Activated CD4-positive, alpha-beta T cell treated with anti-CD3 and anti-CD28 coated beads for 36 hours (primary cell): ENCODE measurements at regions not wholly inside any gene's neighbourhood (a gene's known extent, or its start where the extent isn't known, plus 50 kb on each side); places are given as distances from the start of the nearest gene placed in this dataset.

Source experiments
- ATAC-seq: fragments of 200-7000 bp; cut with Tn5 transposase; one replicate; pipeline ENCODE4 v1.10.0; 2021; ENCODE audit warnings: mild to moderate bottlenecking, moderate library complexity
- CTCF ChIA-PET: fragments of 350-600 bp; sonication (Branson Sonifier 250); formaldehyde crosslinking; loops from one replicate; lab custom pipeline; 2021; ENCODE audit warnings: antibody characterized with exemption; lab: Charles Lee
- POLR2A ChIA-PET: fragments of 350-600 bp; sonication (Branson Sonifier 250); formaldehyde crosslinking; loops from one replicate; lab custom pipeline; 2021; ENCODE audit warnings: antibody characterized with exemption, inconsistent platforms; lab: Charles Lee
- DNase-seq: peaks from one replicate; pipeline ENCODE4 v3.0.0-alpha.2; 2020
- H3K27ac Mint-ChIP-seq: one replicate; pipeline ENCODE4 v1.8.0; 2021; ENCODE audit warnings: mixed read lengths
- H3K27me3 Mint-ChIP-seq: one replicate; pipeline ENCODE4 v1.8.0; 2021; ENCODE audit warnings: mixed read lengths
- H3K36me3 Mint-ChIP-seq: one replicate; pipeline ENCODE4 v1.8.0; 2021; ENCODE audit warnings: low read depth, mixed read lengths
- H3K4me1 Mint-ChIP-seq: one replicate; pipeline ENCODE4 v1.8.0; 2021; ENCODE audit warnings: mixed read lengths
- H3K4me3 Mint-ChIP-seq: one replicate; pipeline ENCODE4 v1.8.0; 2021; ENCODE audit warnings: mild to moderate bottlenecking, moderate library complexity, mixed read lengths
- H3K9me3 Mint-ChIP-seq: one replicate; pipeline ENCODE4 v1.8.0; 2021; ENCODE audit warnings: low read depth, mixed read lengths
- intact Hi-C, 2 experiments: fragments of 100-400 bp; cut with DNase I in 1 of 2; cut with micrococcal nuclease in 1 of 2; formaldehyde crosslinking; loops; one replicate each; pipeline versions ENCODE4 v1.14.2 to v1.15.1; 2022 to 2024; cut with DNase I, micrococcal nuclease

- POLR2A ChIA-PET: no interaction called here
- Mint-ChIP-seq H3K36me3 (no peaks in the 10 kb centered on the region), H3K9me3 (no peaks in the 10 kb centered on the region)
Measured at GRCh38 chr3:25056803-25057351, 371.2 kb upstream of the RARB start.

GRCh38 chr3:25057379-25057778 is 370.7 kb upstream of the RARB start:
- intact Hi-C loops: no loop called here
- ChIA-PET CTCF (no interaction called here), POLR2A (no interaction called here)
- no peaks in the 10 kb centered on the region for H3K27me3 Mint-ChIP-seq
- ATAC-seq (no peak), DNase-seq (no peak)
- H3K4me3 Mint-ChIP-seq: no peak overlapping the region
- H3K27ac Mint-ChIP-seq: no peak overlapping the region
- no peaks in the 10 kb centered on the region for H3K9me3 Mint-ChIP-seq
- H3K36me3 Mint-ChIP-seq: no peaks in the 10 kb centered on the region
- H3K4me1 Mint-ChIP-seq: no peaks in the 10 kb centered on the region

More at GRCh38 chr3:25056803-25057351, 371.2 kb upstream of the RARB start:
- no peak for DNase-seq
- CTCF ChIA-PET: no interaction called here
- ATAC-seq: no peak
- Mint-ChIP-seq H3K27ac (no peak overlapping the region), H3K4me3 (no peak overlapping the region), H3K4me1 (no peaks in the 10 kb centered on the region), H3K27me3 (no peaks in the 10 kb centered on the region)
- intact Hi-C loops: no loop called here

DNA sequence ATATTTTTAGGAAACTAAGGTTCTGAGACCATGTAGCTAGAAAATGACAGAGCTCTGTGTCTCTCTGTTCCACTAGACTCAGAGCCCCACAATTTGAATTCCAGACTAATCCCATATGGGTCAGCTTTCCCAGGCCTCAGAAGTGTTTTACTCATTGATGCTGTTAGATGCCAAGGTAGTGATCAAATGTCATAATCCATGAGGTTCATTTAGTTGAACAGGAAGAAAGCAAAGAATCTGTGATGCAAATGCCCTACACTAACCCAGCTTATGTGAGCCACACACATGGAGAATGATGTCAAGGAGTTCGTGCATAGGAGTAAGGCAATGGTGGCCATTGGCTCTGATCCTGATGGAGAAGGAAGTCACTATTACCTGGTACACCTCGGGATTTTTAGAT is 363.4 kb upstream of the RARB start:
- H3K4me1 Mint-ChIP-seq: no peaks in the 10 kb centered on the region
- DNase-seq (no peak), ATAC-seq (no peak)
- H3K4me3 Mint-ChIP-seq: no peak overlapping the region
- no peak overlapping the region for H3K27ac Mint-ChIP-seq
- POLR2A ChIA-PET: no interaction called here
- H3K36me3 Mint-ChIP-seq: no peaks in the 10 kb centered on the region
- CTCF ChIA-PET: no interaction called here
- intact Hi-C loops: no loop called here
- no peaks in the 10 kb centered on the region for H3K27me3 Mint-ChIP-seq
- no peaks in the 10 kb centered on the region for H3K9me3 Mint-ChIP-seq

DNA sequence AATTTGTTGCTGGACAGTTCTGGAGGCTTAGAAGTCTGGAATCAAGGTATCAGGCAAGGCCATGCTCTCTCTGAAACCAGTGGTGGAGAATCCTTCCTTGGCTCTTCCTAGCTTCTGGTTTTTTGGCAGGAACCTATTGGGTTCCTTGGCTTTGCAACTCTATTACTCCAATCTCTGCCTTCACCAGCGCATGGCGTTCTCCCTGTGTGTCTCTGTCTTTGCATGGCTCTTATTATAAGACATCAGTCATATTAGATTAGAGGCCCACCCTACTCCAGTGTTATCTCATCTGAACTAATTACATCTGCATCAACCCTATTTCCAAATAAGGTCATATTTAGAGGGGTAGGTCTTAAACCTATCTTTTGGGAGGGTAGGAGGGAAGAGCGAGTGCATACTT is 358.1 kb upstream of the RARB start:
- no peak for DNase-seq
- no peak for ATAC-seq
- ChIA-PET CTCF (no interaction called here), POLR2A (no interaction called here)
- intact Hi-C loops: no loop called here
- Mint-ChIP-seq H3K4me1 (no peaks in the 10 kb centered on the region), H3K27me3 (no peaks in the 10 kb centered on the region), H3K36me3 (no peaks in the 10 kb centered on the region), H3K9me3 (peaks cover 3% of the 10 kb centered on the region), H3K4me3 (no peak overlapping the region), H3K27ac (no peak overlapping the region)

GRCh38 chr3:25071846-25072245 is 356.2 kb upstream of the RARB start:
- Mint-ChIP-seq H3K9me3 (peaks cover 4% of the 10 kb centered on the region), H3K36me3 (no peaks in the 10 kb centered on the region), H3K27me3 (no peaks in the 10 kb centered on the region), H3K4me3 (no peak overlapping the region), H3K4me1 (no peaks in the 10 kb centered on the region), H3K27ac (no peak overlapping the region)
- DNase-seq (no peak), ATAC-seq (no peak)
- CTCF ChIA-PET: no interaction called here
- POLR2A ChIA-PET: no interaction called here
- intact Hi-C loops: no loop called here

GRCh38 chr3:25073423-25073822 is 354.6 kb upstream of the RARB start:
- POLR2A ChIA-PET: no interaction called here
- Mint-ChIP-seq H3K27me3 (no peaks in the 10 kb centered on the region), H3K4me1 (no peaks in the 10 kb centered on the region), H3K36me3 (no peaks in the 10 kb centered on the region), H3K9me3 (peaks cover 4% of the 10 kb centered on the region), H3K27ac (no peak overlapping the region), H3K4me3 (no peak overlapping the region)
- intact Hi-C loops: no loop called here
- DNase-seq: no peak
- ATAC-seq: no peak
- CTCF ChIA-PET: no interaction called here

DNA sequence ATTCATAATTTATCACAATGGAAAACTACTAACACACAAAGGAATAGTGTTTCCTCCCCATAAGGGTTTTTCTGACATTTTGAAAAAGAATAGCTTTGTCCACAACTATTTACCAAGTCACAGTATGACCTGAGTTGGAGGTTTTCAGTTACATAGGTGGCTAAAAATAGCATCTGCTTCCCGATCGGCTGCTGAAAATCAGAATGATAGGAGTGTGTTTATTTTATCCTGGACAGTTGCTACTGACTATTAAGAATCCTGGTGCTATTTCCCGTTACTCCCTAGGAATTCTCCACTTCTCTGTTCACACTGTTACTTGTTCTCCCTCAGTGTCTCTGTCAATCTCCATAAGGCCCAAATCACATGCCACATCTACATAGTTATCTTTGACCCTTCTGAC is 353.9 kb upstream of the RARB start:
- POLR2A ChIA-PET: no interaction called here
- H3K27ac Mint-ChIP-seq: no peak overlapping the region
- H3K9me3 Mint-ChIP-seq: peaks cover 4% of the 10 kb centered on the region

DNA sequence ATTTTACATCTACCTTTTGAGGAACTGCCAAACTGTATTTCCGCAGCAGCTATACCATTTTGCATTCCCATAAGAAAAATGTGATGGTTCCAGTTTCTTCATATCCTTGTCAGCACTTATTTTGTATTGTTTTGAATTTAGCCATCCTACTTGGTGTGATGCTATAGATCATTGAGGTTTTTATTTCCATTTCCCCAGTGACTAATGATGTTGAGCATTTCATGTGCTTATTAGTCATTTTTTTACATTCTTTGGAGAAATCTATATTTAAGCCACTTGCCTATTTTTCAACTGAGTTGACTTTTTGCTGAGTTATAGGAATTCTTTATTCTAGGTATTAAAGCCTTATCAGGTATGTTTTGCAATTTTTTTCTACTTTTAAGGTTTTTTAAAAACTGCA is 347.6 kb upstream of the RARB start:
- H3K27me3 Mint-ChIP-seq: no peaks in the 10 kb centered on the region
- ATAC-seq (no peak), DNase-seq (no peak)
- H3K36me3 Mint-ChIP-seq: no peaks in the 10 kb centered on the region
- intact Hi-C loops: no loop called here
- peaks cover 2% of the 10 kb centered on the region for H3K9me3 Mint-ChIP-seq
- ChIA-PET CTCF (no interaction called here), POLR2A (no interaction called here)
- no peak overlapping the region for H3K27ac Mint-ChIP-seq
- no peak overlapping the region for H3K4me3 Mint-ChIP-seq
- no peaks in the 10 kb centered on the region for H3K4me1 Mint-ChIP-seq

More for the DNA sequence above, 353.9 kb upstream of the RARB start:
- CTCF ChIA-PET: no interaction called here
- no peak overlapping the region for H3K4me3 Mint-ChIP-seq
- ATAC-seq (no peak), DNase-seq (no peak)
- no peaks in the 10 kb centered on the region for H3K4me1 Mint-ChIP-seq
- H3K27me3 Mint-ChIP-seq: no peaks in the 10 kb centered on the region
- intact Hi-C loops: no loop called here
- H3K36me3 Mint-ChIP-seq: no peaks in the 10 kb centered on the region

DNA sequence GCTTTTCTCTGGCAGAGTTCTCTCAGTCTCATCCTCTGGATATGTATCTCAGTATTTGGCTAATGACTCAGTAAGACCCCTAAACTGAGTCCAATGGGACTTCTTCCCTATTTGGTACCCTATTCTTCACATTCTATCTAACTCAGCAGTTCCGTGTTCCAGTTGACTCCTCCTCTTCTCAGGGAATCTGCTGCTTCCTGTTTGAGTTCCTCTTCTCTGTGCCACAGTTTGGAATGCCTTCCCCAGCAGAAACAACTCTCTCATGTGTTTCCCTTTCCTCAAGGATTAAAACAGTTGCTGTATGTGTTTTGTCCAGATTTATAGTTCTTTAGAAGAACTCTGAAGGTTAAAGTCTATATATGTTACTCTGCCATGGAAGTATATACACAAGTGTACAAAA is 344.0 kb upstream of the RARB start:
- ATAC-seq (no peak), DNase-seq (no peak)
- Mint-ChIP-seq H3K4me1 (no peaks in the 10 kb centered on the region), H3K4me3 (no peak overlapping the region), H3K27me3 (no peaks in the 10 kb centered on the region), H3K36me3 (no peaks in the 10 kb centered on the region), H3K27ac (no peak overlapping the region), H3K9me3 (peaks cover 2% of the 10 kb centered on the region)
- intact Hi-C loops: no loop called here
- ChIA-PET CTCF (no interaction called here), POLR2A (no interaction called here)

DNA sequence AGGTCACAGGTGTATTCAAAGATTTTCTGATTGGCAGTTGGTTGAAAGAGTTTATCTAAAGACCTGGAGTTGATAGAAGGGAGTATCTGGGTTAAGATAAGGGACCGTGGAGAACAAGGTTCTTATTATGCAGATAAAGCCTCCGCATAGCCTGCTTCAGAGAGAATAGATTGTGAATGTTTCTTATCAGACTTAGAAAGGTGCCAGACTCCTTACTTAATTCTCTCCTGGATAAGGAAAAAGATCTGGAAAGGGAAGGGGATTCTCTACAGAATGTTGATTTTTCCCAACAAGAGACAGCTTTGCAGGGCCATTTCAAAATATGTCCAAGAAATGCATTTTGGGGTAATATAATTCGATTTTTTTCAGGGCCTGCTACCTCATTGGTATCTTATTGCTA is 341.3 kb upstream of the RARB start:
- DNase-seq: no peak
- Mint-ChIP-seq H3K36me3 (no peaks in the 10 kb centered on the region), H3K27me3 (no peaks in the 10 kb centered on the region), H3K4me1 (no peaks in the 10 kb centered on the region), H3K4me3 (no peak overlapping the region), H3K27ac (no peak overlapping the region), H3K9me3 (peaks cover 2% of the 10 kb centered on the region)
- POLR2A ChIA-PET: no interaction called here
- CTCF ChIA-PET: no interaction called here
- intact Hi-C loops: no loop called here
- ATAC-seq: no peak

GRCh38 chr3:25088284-25088683 is 339.8 kb upstream of the RARB start:
- ChIA-PET CTCF (no interaction called here), POLR2A (no interaction called here)
- H3K4me3 Mint-ChIP-seq: no peak overlapping the region
- no peak overlapping the region for H3K27ac Mint-ChIP-seq
- peaks cover 2% of the 10 kb centered on the region for H3K9me3 Mint-ChIP-seq
- no peaks in the 10 kb centered on the region for H3K36me3 Mint-ChIP-seq
- DNase-seq (no peak), ATAC-seq (no peak)
- intact Hi-C loops: no loop called here
- no peaks in the 10 kb centered on the region for H3K27me3 Mint-ChIP-seq
- no peaks in the 10 kb centered on the region for H3K4me1 Mint-ChIP-seq

DNA sequence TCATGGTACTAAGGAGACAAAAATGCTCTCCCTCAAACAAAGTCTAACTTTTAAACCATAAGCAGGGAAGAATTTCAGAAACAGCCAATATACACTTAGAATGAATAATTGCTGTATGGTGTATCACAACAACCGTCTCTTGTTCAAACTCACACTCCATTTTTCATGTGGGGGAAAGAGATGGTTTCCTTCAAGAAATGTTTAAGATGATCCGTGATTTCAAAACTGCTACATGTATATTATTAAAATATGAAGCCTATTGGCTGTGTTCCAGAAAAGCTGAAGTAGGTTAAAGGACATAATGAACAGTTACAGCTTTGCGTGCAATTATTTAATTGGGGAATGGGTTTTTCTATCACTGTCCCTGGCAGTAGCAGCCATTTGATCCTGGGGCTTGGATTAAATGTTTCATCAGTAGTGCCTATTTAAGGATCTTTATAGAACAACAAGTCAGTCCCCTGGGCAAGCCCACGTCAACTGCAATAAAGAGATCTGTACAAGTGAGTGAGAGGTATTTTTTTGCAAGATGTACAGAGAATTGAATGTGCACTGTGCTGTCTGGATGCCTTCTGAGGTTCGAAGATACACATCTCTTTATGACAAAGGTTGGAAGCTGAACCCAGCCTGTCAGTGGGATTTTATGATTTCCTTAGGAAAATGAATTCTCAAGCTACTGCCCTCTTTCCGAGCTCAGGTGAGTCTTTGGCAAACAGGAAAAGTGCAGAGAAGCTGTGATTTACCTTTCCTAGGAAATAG is 337.2 kb upstream of the RARB start:
- Mint-ChIP-seq H3K4me1 (no peaks in the 10 kb centered on the region), H3K9me3 (no peaks in the 10 kb centered on the region), H3K27me3 (no peaks in the 10 kb centered on the region), H3K27ac (no peak overlapping the region), H3K4me3 (no peak overlapping the region), H3K36me3 (no peaks in the 10 kb centered on the region)
- ChIA-PET CTCF (interaction anchor here (0.6 kb wide), 1 partner anchor 219 kb away, joined by 3 read pairs; no protein-coding TSS in a partner anchor), POLR2A (no interaction called here)
- ATAC-seq: no peak
- intact Hi-C loops: no loop called here
- DNase-seq: no peak
